ENCODE measurements at regions not wholly inside any gene's neighbourhood (a gene's known extent, or its start where the extent isn't known, plus 50 kb on each side); places are given as distances from the start of the nearest gene placed in this dataset.

GRCh38 chr3:159131376-159131775 is 329.5 kb downstream of the MFSD1 start:
- TF ChIP-seq, protein P1, sequence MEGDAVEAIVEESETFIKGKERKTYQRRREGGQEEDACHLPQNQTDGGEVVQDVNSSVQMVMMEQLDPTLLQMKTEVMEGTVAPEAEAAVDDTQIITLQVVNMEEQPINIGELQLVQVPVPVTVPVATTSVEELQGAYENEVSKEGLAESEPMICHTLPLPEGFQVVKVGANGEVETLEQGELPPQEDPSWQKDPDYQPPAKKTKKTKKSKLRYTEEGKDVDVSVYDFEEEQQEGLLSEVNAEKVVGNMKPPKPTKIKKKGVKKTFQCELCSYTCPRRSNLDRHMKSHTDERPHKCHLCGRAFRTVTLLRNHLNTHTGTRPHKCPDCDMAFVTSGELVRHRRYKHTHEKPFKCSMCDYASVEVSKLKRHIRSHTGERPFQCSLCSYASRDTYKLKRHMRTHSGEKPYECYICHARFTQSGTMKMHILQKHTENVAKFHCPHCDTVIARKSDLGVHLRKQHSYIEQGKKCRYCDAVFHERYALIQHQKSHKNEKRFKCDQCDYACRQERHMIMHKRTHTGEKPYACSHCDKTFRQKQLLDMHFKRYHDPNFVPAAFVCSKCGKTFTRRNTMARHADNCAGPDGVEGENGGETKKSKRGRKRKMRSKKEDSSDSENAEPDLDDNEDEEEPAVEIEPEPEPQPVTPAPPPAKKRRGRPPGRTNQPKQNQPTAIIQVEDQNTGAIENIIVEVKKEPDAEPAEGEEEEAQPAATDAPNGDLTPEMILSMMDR (IDR thresholded peaks at IDR 0.05), result no peak
- TF ChIP-seq POLR2A (IDR thresholded peaks at IDR 0.05), result no peak
